ENCODE measurements at regions not wholly inside any gene's neighbourhood (a gene's known extent, or its start where the extent isn't known, plus 50 kb on each side); places are given as distances from the start of the nearest gene placed in this dataset.

GRCh38 chr4:124953061-124953460 is 240.5 kb upstream of the ANKRD50 start:
- TF ChIP-seq EZH2 (IDR thresholded peaks at IDR 0.05; ENCODE audit: low read depth) (no peak), CTCF (conservative IDR thresholded peaks at IDR 0.05) (no peak)
